Tibial nerve (tissue), 4 donors: ENCODE measurements at regions not wholly inside any gene's neighbourhood (a gene's known extent, or its start where the extent isn't known, plus 50 kb on each side); places are given as distances from the start of the nearest gene placed in this dataset.

Experiments used
- CTCF ChIP-seq, 5 experiments: fragments of 200-600 bp in 3 of 5; fragments of 450-650 bp in 2 of 5; sonication (generic) in 3 of 5; IDR thresholded peaks; one replicate each; pipeline ENCODE4 v1.5.1; 2016 to 2019; ENCODE audit warnings: antibody characterized with exemption in 5 of 5, mild to moderate bottlenecking in 3 of 5, moderate library complexity in 2 of 5
- EP300 ChIP-seq, 2 donors: sonication (generic); formaldehyde crosslinking; IDR thresholded peaks; one replicate each; pipeline ENCODE4 v1.6.1; 2017; ENCODE audit warnings: antibody characterized with exemption in 2 of 2, mild to moderate bottlenecking in 1 of 2
- POLR2A ChIP-seq, 2 donors: fragments of 450-650 bp; IDR thresholded peaks; one replicate each; pipeline ENCODE4 v1.6.1; 2017; ENCODE audit warnings: antibody characterized with exemption in 2 of 2, mild to moderate bottlenecking in 2 of 2, moderate library complexity in 2 of 2

GRCh38 chr3:25246913-25247312 is 181.2 kb upstream of the RARB start:
- no peak for TF ChIP-seq CTCF (IDR thresholded peaks at IDR 0.05)
- no peak for TF ChIP-seq EP300 (IDR thresholded peaks at IDR 0.05)
- TF ChIP-seq POLR2A (IDR thresholded peaks at IDR 0.05): no peak
